Gastroesophageal sphincter (tissue), 4 donors: ENCODE measurements at regions not wholly inside any gene's neighbourhood (a gene's known extent, or its start where the extent isn't known, plus 50 kb on each side); places are given as distances from the start of the nearest gene placed in this dataset.

Experiments
- ATAC-seq: fragments of 150-250 bp; one replicate; pipeline ENCODE4 v1.9.1; 2016; ENCODE audit warnings: mild to moderate bottlenecking, moderate library complexity
- H3K27ac ChIP-seq, 4 donors: fragments of 200-600 bp; sonication (generic) in 3 of 4; 1 replicate in 3 of 4; 2 replicates in 1 of 4; pipeline ENCODE4 v1.5.1; 2016 to 2019
- H3K27me3 ChIP-seq: fragments of 200-600 bp; sonication (generic); one replicate; pipeline ENCODE4 v1.5.1; 2019
- H3K36me3 ChIP-seq, 2 donors: fragments of 200-600 bp; sonication (generic); one replicate each; pipeline ENCODE4 v1.5.1; 2019; ENCODE audit warnings: control low read depth in 1 of 2
- H3K4me1 ChIP-seq, 3 donors: fragments of 200-600 bp; sonication (generic); 1 replicate in 2 of 3; 2 replicates in 1 of 3; pipeline ENCODE4 v1.5.1; 2016 to 2019; ENCODE audit warnings: control low read depth in 2 of 3
- H3K4me3 ChIP-seq, 2 donors: fragments of 200-600 bp; sonication (generic); one replicate each; pipeline ENCODE4 v1.5.1; 2019; ENCODE audit warnings: mild to moderate bottlenecking in 1 of 2, moderate library complexity in 1 of 2
- H3K9me3 ChIP-seq, 3 donors: fragments of 200-600 bp; sonication (generic); one replicate each; pipeline ENCODE4 v1.5.1; 2017 to 2019; ENCODE audit warnings: control low read depth in 2 of 3
- CTCF ChIP-seq, 4 experiments: fragments of 200-600 bp in 2 of 4; fragments of 450-650 bp in 2 of 4; sonication (generic) in 1 of 4; IDR thresholded peaks; one replicate each; pipeline ENCODE4 v1.5.1; 2017 to 2019; ENCODE audit warnings: antibody characterized with exemption in 4 of 4, mild to moderate bottlenecking in 2 of 4, moderate library complexity in 2 of 4
- EP300 ChIP-seq: sonication (generic); formaldehyde crosslinking; IDR thresholded peaks from one replicate; pipeline ENCODE4 v1.6.1; 2017; ENCODE audit warnings: antibody characterized with exemption, mild to moderate bottlenecking
- POLR2A ChIP-seq, 2 donors: fragments of 450-650 bp; IDR thresholded peaks; one replicate each; pipeline ENCODE4 v1.6.1; 2017; ENCODE audit warnings: antibody characterized with exemption in 2 of 2, mild to moderate bottlenecking in 2 of 2, moderate library complexity in 1 of 2
- POLR2AphosphoS5 ChIP-seq: sonication (generic); formaldehyde crosslinking; IDR thresholded peaks from one replicate; pipeline ENCODE4 v1.6.1; 2017; ENCODE audit warnings: antibody characterized with exemption
- WGBS, 2 donors: methylation state at CpG; one replicate each; pipeline ENCODE4 v1.1.5; 2018; ENCODE audit warnings: low coverage in 1 of 2; 5-methylcytosine and 5-hydroxymethylcytosine counted together

- WGBS, 2 donors = 39 to 68% methylated on average over 6 of the region's 6 CpGs
- H3K4me3 ChIP-seq = no peak overlapping the region
- TF ChIP-seq POLR2AphosphoS5 = no peak
- TF ChIP-seq EP300 = no peak
- no peak for TF ChIP-seq POLR2A (IDR thresholded peaks at IDR 0.05)
- no peak for TF ChIP-seq CTCF (IDR thresholded peaks at IDR 0.05)
- H3K36me3 ChIP-seq = no peaks in the 10 kb centered on the region
- H3K4me1 ChIP-seq = no peaks in the 10 kb centered on the region
- no peak overlapping the region for H3K27ac ChIP-seq
- no peaks in the 10 kb centered on the region for H3K9me3 ChIP-seq
- peaks cover 14% of the 10 kb centered on the region for H3K27me3 ChIP-seq
- ATAC-seq = no peak
These were observed 151.6 kb downstream of the EMX2 start for GRCh38 chr10:117694190-117694589.

- Histone ChIP-seq H3K27me3 (peaks cover 14% of the 10 kb centered on the region), H3K27ac (no peak overlapping the region), H3K4me3 (no peak overlapping the region), H3K4me1 (no peaks in the 10 kb centered on the region), H3K9me3 (no peaks in the 10 kb centered on the region), H3K36me3 (no peaks in the 10 kb centered on the region)
- ATAC-seq = no peak
- no peak for TF ChIP-seq CTCF (IDR thresholded peaks at IDR 0.05)
- TF ChIP-seq POLR2A (IDR thresholded peaks at IDR 0.05) = no peak
- no peak for TF ChIP-seq EP300
- 84 to 88% methylated on average over 2 of the region's 2 CpGs for WGBS, 2 donors
These were observed 154.9 kb downstream of the EMX2 start for GRCh38 chr10:117697402-117697801.

DNA sequence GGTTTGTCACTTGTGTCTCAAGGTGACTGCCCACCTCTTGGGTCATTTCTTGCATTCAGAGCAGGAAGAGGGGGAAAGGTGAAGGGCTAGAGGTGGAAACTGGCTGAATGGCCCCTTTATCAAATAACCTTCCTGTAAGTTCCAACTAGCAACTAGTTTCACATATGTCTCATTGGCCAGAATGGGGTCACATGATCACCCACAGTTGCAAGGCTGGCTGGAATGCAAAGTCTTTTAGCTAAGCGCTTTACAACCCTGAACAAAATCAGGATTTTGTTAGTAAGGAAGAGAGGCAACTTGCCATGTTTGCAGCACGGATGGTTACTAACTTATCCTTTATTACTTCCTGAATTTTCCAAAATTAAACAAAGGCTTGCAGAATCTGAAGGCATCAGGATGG, 156.3 kb downstream of the EMX2 start:
- H3K4me3 ChIP-seq = no peak overlapping the region
- no peaks in the 10 kb centered on the region for H3K4me1 ChIP-seq
- TF ChIP-seq POLR2AphosphoS5 (no peak), POLR2A (IDR thresholded peaks at IDR 0.05) (no peak), EP300 (no peak), CTCF (IDR thresholded peaks at IDR 0.05) (no peak)
- WGBS, 2 donors = 58 to 64% methylated on average over 2 of the region's 2 CpGs
- peaks cover 13% of the 10 kb centered on the region for H3K27me3 ChIP-seq
- no peak overlapping the region for H3K27ac ChIP-seq
- H3K9me3 ChIP-seq = no peaks in the 10 kb centered on the region
- H3K36me3 ChIP-seq = no peaks in the 10 kb centered on the region
- ATAC-seq = no peak

DNA sequence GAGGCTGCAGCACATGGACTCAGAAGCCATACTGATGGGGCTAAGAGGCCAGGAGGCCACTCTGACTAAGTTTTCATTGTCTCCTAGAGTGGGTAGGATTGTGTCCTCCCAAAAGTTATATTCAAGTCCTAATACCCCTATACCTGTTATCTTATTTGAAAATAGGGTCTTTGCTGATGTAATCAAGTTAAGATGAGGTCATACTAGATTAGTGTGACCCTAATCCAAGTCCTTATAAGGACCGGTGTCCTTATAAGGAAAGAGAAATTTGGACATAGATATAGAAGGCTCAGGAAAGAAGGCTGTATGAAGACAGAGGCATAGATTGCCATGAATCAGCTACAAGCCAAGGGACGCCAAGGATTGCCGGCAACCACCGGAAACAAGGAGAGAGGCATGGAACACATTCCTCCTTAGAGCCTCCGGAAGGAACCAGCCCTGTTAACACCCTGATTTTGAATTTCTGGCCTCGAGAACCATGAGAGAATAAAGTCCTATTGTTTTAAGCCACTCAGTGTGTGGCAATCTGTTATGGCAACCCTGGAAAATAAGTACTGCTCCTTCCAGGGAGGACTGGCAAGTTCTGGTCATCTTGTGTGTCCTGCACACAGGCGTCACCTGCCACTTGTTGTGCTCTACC, 157.0 kb downstream of the EMX2 start:
- no peaks in the 10 kb centered on the region for H3K4me1 ChIP-seq
- 70 to 82% methylated on average over 5 to 7 of the region's 7 CpGs for WGBS, 2 donors
- peaks cover 6% of the 10 kb centered on the region for H3K27me3 ChIP-seq
- H3K4me3 ChIP-seq = no peak overlapping the region
- H3K27ac ChIP-seq = no peak overlapping the region
- ATAC-seq = no peak
- no peaks in the 10 kb centered on the region for H3K9me3 ChIP-seq
- TF ChIP-seq POLR2A (IDR thresholded peaks at IDR 0.05) (no peak), CTCF (IDR thresholded peaks at IDR 0.05) (no peak), POLR2AphosphoS5 (no peak)
- no peaks in the 10 kb centered on the region for H3K36me3 ChIP-seq

GRCh38 chr10:117710181-117710798, 167.7 kb downstream of the EMX2 start:
- Histone ChIP-seq H3K27me3 (peaks cover 7% of the 10 kb centered on the region), H3K27ac (no peak overlapping the region), H3K36me3 (no peaks in the 10 kb centered on the region), H3K4me3 (no peak overlapping the region), H3K4me1 (no peaks in the 10 kb centered on the region), H3K9me3 (no peaks in the 10 kb centered on the region)
- ATAC-seq = no peak
- WGBS, 2 donors = 70 to 90% methylated on average over 2 of the region's 8 CpGs
- TF ChIP-seq EP300 (no peak), CTCF (IDR thresholded peaks at IDR 0.05) (no peak), POLR2A (IDR thresholded peaks at IDR 0.05) (no peak), POLR2AphosphoS5 (no peak)
